OCI-LY1 (cell line): ENCODE measurements at regions not wholly inside any gene's neighbourhood (a gene's known extent, or its start where the extent isn't known, plus 50 kb on each side); places are given as distances from the start of the nearest gene placed in this dataset.

Source experiments
- H2AFZ ChIP-seq: fragments of 200-600 bp; sonication (generic), shearing (Covaris generic); 2 replicates; pipeline ENCODE4 v1.6.0; 2014; ENCODE audit warnings: antibody characterized with exemption, mild to moderate bottlenecking, low read length
- H3F3A ChIP-seq: fragments of 200-600 bp; sonication (generic), shearing (Covaris generic); 2 replicates; pipeline ENCODE4 v1.6.0; 2014; ENCODE audit warnings: mild to moderate bottlenecking, antibody characterized with exemption, low read length, moderate library complexity; ENCODE audit not compliant: insufficient read depth
- H3K27ac ChIP-seq: fragments of 200-600 bp; sonication (generic); 2 replicates; pipeline ENCODE4 v1.5.1; 2014; ENCODE audit warnings: low read length, mixed run types, mild to moderate bottlenecking, low read depth; ENCODE audit not compliant: poor library complexity, severe bottlenecking
- H3K27me3 ChIP-seq: fragments of 200-600 bp; sonication (generic); 2 replicates; pipeline ENCODE4 v1.6.0; 2014; ENCODE audit warnings: antibody characterized with exemption, mild to moderate bottlenecking, low read length, moderate library complexity; ENCODE audit not compliant: insufficient read depth
- H3K36me3 ChIP-seq: fragments of 200-600 bp; sonication (generic); 2 replicates; pipeline ENCODE4 v1.6.1; 2014; ENCODE audit warnings: mild to moderate bottlenecking, antibody characterized with exemption, low read length, moderate library complexity, mixed read lengths; ENCODE audit not compliant: insufficient read depth
- H3K4me1 ChIP-seq: fragments of 200-600 bp; sonication (generic); 2 replicates; pipeline ENCODE4 v1.5.1; 2014; ENCODE audit warnings: mild to moderate bottlenecking, low read length, moderate library complexity; ENCODE audit not compliant: insufficient read depth, severe bottlenecking
- H3K4me2 ChIP-seq: fragments of 200-600 bp; sonication (generic), shearing (Covaris generic); 2 replicates; pipeline ENCODE4 v1.6.1; 2014; ENCODE audit warnings: low read length
- H3K4me3 ChIP-seq: fragments of 200-600 bp; sonication (generic); 2 replicates; pipeline ENCODE4 v1.5.1; 2014; ENCODE audit warnings: low read length, low read depth, mild to moderate bottlenecking, mixed read lengths; ENCODE audit not compliant: poor library complexity, severe bottlenecking
- H3K79me2 ChIP-seq: fragments of 200-600 bp; shearing (Covaris generic); 2 replicates; pipeline ENCODE4 v1.6.1; 2016; ENCODE audit warnings: mixed run types, low read length, mixed read lengths; ENCODE audit not compliant: insufficient read depth
- H3K9ac ChIP-seq: fragments of 200-600 bp; sonication (generic), shearing (Covaris generic); 2 replicates; pipeline ENCODE4 v1.6.1; 2014; ENCODE audit warnings: mild to moderate bottlenecking, low read length, mixed read lengths
- H3K9me2 ChIP-seq: fragments of 200-600 bp; sonication (generic), shearing (Covaris generic); 2 replicates; pipeline ENCODE4 v1.6.1; 2014; ENCODE audit warnings: low read depth, mild to moderate bottlenecking, low read length, mixed read lengths
- H3K9me3 ChIP-seq: fragments of 200-600 bp; shearing (Covaris generic); 2 replicates; pipeline ENCODE4 v1.6.1; 2014; ENCODE audit warnings: low read length, mixed read lengths
- H4K20me1 ChIP-seq: fragments of 200-600 bp; sonication (generic), shearing (Covaris generic); 2 replicates; pipeline ENCODE4 v1.6.0; 2016; ENCODE audit warnings: mild to moderate bottlenecking, low read length; ENCODE audit not compliant: insufficient read depth
- CTCF ChIP-seq: fragments of 200-600 bp; sonication (generic), shearing (Covaris generic); IDR thresholded peaks from 2 replicates; pipeline ENCODE4 v1.5.1; 2017; ENCODE audit warnings: mild to moderate bottlenecking, antibody characterized with exemption, low read length, moderate library complexity, mixed read lengths
- EZH2 ChIP-seq: fragments of 200-600 bp; sonication (generic), shearing (Covaris generic); IDR thresholded peaks from 2 replicates; pipeline ENCODE4 v1.8.0; 2017; ENCODE audit warnings: borderline replicate concordance, mixed run types, mild to moderate bottlenecking, antibody characterized with exemption, low read length, moderate library complexity, mixed read lengths

GRCh38 chr2:122822319-122822718, 1066.9 kb downstream of the TSN start:
- Histone ChIP-seq H3K79me2 (no peaks in the 10 kb centered on the region), H3K4me2 (no peak overlapping the region), H3K9me3 (no peaks in the 10 kb centered on the region), H3K4me3 (no peak overlapping the region), H3K9me2 (no peaks in the 10 kb centered on the region), H3K27me3 (no peaks in the 10 kb centered on the region), H3K4me1 (no peaks in the 10 kb centered on the region), H3F3A (no peaks in the 10 kb centered on the region), H4K20me1 (no peaks in the 10 kb centered on the region), H3K36me3 (no peaks in the 10 kb centered on the region), H3K27ac (no peak overlapping the region), H3K9ac (no peak overlapping the region), H2AFZ (no peak overlapping the region)
- TF ChIP-seq CTCF (no peak), EZH2 (no peak)

GRCh38 chr2:122830157-122830556, 1074.7 kb downstream of the TSN start:
- Histone ChIP-seq H3K9me3 (no peaks in the 10 kb centered on the region), H3K9ac (no peak overlapping the region), H3F3A (no peaks in the 10 kb centered on the region), H3K4me3 (no peak overlapping the region), H3K9me2 (no peaks in the 10 kb centered on the region), H3K79me2 (no peaks in the 10 kb centered on the region), H3K27me3 (no peaks in the 10 kb centered on the region), H3K4me2 (no peak overlapping the region), H3K36me3 (no peaks in the 10 kb centered on the region), H3K27ac (no peak overlapping the region), H4K20me1 (no peaks in the 10 kb centered on the region), H2AFZ (no peak overlapping the region), H3K4me1 (no peaks in the 10 kb centered on the region)
- TF ChIP-seq CTCF (no peak), EZH2 (no peak)

GRCh38 chr2:122831649-122832048, 1076.2 kb downstream of the TSN start:
- no peak overlapping the region for H3K4me3 ChIP-seq
- H3K27ac ChIP-seq = no peak overlapping the region
- H3K27me3 ChIP-seq = no peaks in the 10 kb centered on the region
- TF ChIP-seq CTCF (no peak), EZH2 (no peak)
- H3K9me3 ChIP-seq = no peaks in the 10 kb centered on the region
- H3F3A ChIP-seq = no peaks in the 10 kb centered on the region
- H3K4me2 ChIP-seq = no peak overlapping the region
- no peaks in the 10 kb centered on the region for H3K36me3 ChIP-seq
- no peaks in the 10 kb centered on the region for H3K79me2 ChIP-seq
- no peaks in the 10 kb centered on the region for H4K20me1 ChIP-seq
- H2AFZ ChIP-seq = no peak overlapping the region
- no peak overlapping the region for H3K9ac ChIP-seq
- H3K4me1 ChIP-seq = no peaks in the 10 kb centered on the region
- no peaks in the 10 kb centered on the region for H3K9me2 ChIP-seq
